ENCODE measurements at regions not wholly inside any gene's neighbourhood (a gene's known extent, or its start where the extent isn't known, plus 50 kb on each side); places are given as distances from the start of the nearest gene placed in this dataset.

- no peak for FAIRE-seq
Measured at GRCh38 chr2:221851531-221852045, 279.5 kb upstream of the EPHA4 start.

GRCh38 chr2:221850076-221850475 is 278.0 kb upstream of the EPHA4 start:
- dilution Hi-C loops (cut with MboI; ENCODE audit: extremely low pct_ligation_motif_present, low sequenced_read_pairs) = no loop called here
- no peak overlapping the region for H2AFZ ChIP-seq (ENCODE audit: control insufficient read depth, low read length)

More at GRCh38 chr2:221851531-221852045, 279.5 kb upstream of the EPHA4 start:
- Histone ChIP-seq H4K20me1 (ENCODE audit: control insufficient read depth, extremely low read depth, insufficient read depth, low read length) (no peaks in the 10 kb centered on the region), H3K4me3 (ENCODE audit: control insufficient read depth in 2 of 3, extremely low read depth in 1 of 3, insufficient read depth in 2 of 3, low read depth in 1 of 3, low read length in 3 of 3) (no peak overlapping the region), H3K4me2 (ENCODE audit: control insufficient read depth, extremely low read depth, insufficient read depth, low read depth, low read length) (no peak overlapping the region), H3K27ac (ENCODE audit: control insufficient read depth, insufficient read depth, low read length) (no peak overlapping the region), H3K36me3 (ENCODE audit: control insufficient read depth in 2 of 2, extremely low read depth in 1 of 2, insufficient read depth in 2 of 2, low read length in 2 of 2) (no peaks in the 10 kb centered on the region), H3K9ac (ENCODE audit: control insufficient read depth, extremely low read depth, insufficient read depth, low read length) (no peak overlapping the region), H3K4me1 (ENCODE audit: control insufficient read depth, extremely low read depth, insufficient read depth, low read length) (no peaks in the 10 kb centered on the region), H3K9me1 (ENCODE audit: control insufficient read depth, extremely low read depth, insufficient read depth, low read length) (no peaks in the 10 kb centered on the region), H3K27me3 (ENCODE audit: control insufficient read depth, extremely low read depth, insufficient read depth, low read length) (no peaks in the 10 kb centered on the region), H3K79me2 (ENCODE audit: control insufficient read depth, insufficient read depth, low read length) (no peaks in the 10 kb centered on the region), H3K9me3 (ENCODE audit: control insufficient read depth, low read depth, low read length) (no peaks in the 10 kb centered on the region), H2AFZ (ENCODE audit: control insufficient read depth, low read length) (no peak overlapping the region)
- dilution Hi-C loops (cut with MboI; ENCODE audit: extremely low pct_ligation_motif_present, low sequenced_read_pairs) = no loop called here
- TF ChIP-seq CTCF (optimal IDR thresholded peaks at IDR 0.05 in 1 of 3, IDR thresholded peaks at IDR 0.05 in 1 of 3, conservative IDR thresholded peaks at IDR 0.05 in 1 of 3; ENCODE audit: extremely low read depth in 1 of 3, insufficient read depth in 2 of 3, low read length in 3 of 3) (no peak), EZH2 (IDR thresholded peaks at IDR 0.05; ENCODE audit: low read length) (no peak)
- DNase-seq (ENCODE audit: low read depth, low spot score) = no peak

More at GRCh38 chr2:221850076-221850475, 278.0 kb upstream of the EPHA4 start:
- Histone ChIP-seq H3K27ac (ENCODE audit: control insufficient read depth, insufficient read depth, low read length) (no peak overlapping the region), H3K36me3 (ENCODE audit: control insufficient read depth in 2 of 2, extremely low read depth in 1 of 2, insufficient read depth in 2 of 2, low read length in 2 of 2) (no peaks in the 10 kb centered on the region), H3K79me2 (ENCODE audit: control insufficient read depth, insufficient read depth, low read length) (no peaks in the 10 kb centered on the region), H3K9me1 (ENCODE audit: control insufficient read depth, extremely low read depth, insufficient read depth, low read length) (no peaks in the 10 kb centered on the region), H4K20me1 (ENCODE audit: control insufficient read depth, extremely low read depth, insufficient read depth, low read length) (no peaks in the 10 kb centered on the region), H3K4me2 (ENCODE audit: control insufficient read depth, extremely low read depth, insufficient read depth, low read depth, low read length) (no peak overlapping the region), H3K4me3 (ENCODE audit: control insufficient read depth in 2 of 3, extremely low read depth in 1 of 3, insufficient read depth in 2 of 3, low read depth in 1 of 3, low read length in 3 of 3) (no peak overlapping the region), H3K9me3 (ENCODE audit: control insufficient read depth, low read depth, low read length) (no peaks in the 10 kb centered on the region), H3K9ac (ENCODE audit: control insufficient read depth, extremely low read depth, insufficient read depth, low read length) (no peak overlapping the region), H3K27me3 (ENCODE audit: control insufficient read depth, extremely low read depth, insufficient read depth, low read length) (no peaks in the 10 kb centered on the region), H3K4me1 (ENCODE audit: control insufficient read depth, extremely low read depth, insufficient read depth, low read length) (no peaks in the 10 kb centered on the region)
- no peak for FAIRE-seq
- TF ChIP-seq CTCF (optimal IDR thresholded peaks at IDR 0.05 in 1 of 3, IDR thresholded peaks at IDR 0.05 in 1 of 3, conservative IDR thresholded peaks at IDR 0.05 in 1 of 3; ENCODE audit: extremely low read depth in 1 of 3, insufficient read depth in 2 of 3, low read length in 3 of 3) = no peak
- no peak for TF ChIP-seq EZH2 (IDR thresholded peaks at IDR 0.05; ENCODE audit: low read length)
- DNase-seq (ENCODE audit: low read depth, low spot score) = no peak

Measured in keratinocyte (primary cell).